DOHH2 (cell line): ENCODE measurements at regions not wholly inside any gene's neighbourhood (a gene's known extent, or its start where the extent isn't known, plus 50 kb on each side); places are given as distances from the start of the nearest gene placed in this dataset.
"Not testable (repeated sequence)": the region's sequence is repeated elsewhere in the genome, so short reads cannot be mapped to it uniquely, and the experiment has no call there.

Experiments
- EZH2phosphoT487 ChIP-seq: fragments of 200-600 bp; sonication (generic); IDR thresholded peaks from 2 replicates; pipeline ENCODE4 v1.6.1; 2017; ENCODE audit warnings: borderline replicate concordance, mild to moderate bottlenecking, antibody characterized with exemption, low read length, moderate library complexity, mixed read lengths
- TF ChIP-seq, protein P1 (sequence below): fragments of 200-600 bp; sonication (generic); IDR thresholded peaks from one replicate; pipeline ENCODE4 v1.5.1; 2014; ENCODE audit warnings: antibody characterized with exemption, mild to moderate bottlenecking, low read depth, low read length; ENCODE audit not compliant: poor library complexity, severe bottlenecking

DNA sequence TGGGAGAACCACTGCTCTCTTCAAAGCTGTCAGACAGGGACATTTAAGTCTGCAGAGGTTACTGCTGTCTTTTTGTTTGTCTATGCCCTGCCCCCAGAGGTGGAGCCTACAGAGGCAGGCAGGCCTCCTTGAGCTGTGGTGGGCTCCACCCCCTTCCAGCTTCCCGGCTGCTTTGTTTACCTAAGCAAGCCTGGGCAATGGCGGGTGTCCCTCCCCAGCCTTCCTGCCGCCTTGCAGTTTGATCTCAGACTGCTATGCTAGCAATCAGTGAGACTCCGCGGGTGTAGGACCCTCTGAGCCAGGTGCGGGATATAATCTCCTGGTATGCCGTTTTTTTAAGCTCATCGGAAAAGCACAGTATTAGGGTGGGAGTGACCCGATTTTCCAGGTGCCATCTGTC lies 141.0 kb downstream of the PLPPR4 start:
- TF ChIP-seq, protein P1, sequence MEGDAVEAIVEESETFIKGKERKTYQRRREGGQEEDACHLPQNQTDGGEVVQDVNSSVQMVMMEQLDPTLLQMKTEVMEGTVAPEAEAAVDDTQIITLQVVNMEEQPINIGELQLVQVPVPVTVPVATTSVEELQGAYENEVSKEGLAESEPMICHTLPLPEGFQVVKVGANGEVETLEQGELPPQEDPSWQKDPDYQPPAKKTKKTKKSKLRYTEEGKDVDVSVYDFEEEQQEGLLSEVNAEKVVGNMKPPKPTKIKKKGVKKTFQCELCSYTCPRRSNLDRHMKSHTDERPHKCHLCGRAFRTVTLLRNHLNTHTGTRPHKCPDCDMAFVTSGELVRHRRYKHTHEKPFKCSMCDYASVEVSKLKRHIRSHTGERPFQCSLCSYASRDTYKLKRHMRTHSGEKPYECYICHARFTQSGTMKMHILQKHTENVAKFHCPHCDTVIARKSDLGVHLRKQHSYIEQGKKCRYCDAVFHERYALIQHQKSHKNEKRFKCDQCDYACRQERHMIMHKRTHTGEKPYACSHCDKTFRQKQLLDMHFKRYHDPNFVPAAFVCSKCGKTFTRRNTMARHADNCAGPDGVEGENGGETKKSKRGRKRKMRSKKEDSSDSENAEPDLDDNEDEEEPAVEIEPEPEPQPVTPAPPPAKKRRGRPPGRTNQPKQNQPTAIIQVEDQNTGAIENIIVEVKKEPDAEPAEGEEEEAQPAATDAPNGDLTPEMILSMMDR: not testable (repeated sequence)
- TF ChIP-seq EZH2phosphoT487: not testable (repeated sequence)
